ENCODE measurements at regions not wholly inside any gene's neighbourhood (a gene's known extent, or its start where the extent isn't known, plus 50 kb on each side); places are given as distances from the start of the nearest gene placed in this dataset.

DNA sequence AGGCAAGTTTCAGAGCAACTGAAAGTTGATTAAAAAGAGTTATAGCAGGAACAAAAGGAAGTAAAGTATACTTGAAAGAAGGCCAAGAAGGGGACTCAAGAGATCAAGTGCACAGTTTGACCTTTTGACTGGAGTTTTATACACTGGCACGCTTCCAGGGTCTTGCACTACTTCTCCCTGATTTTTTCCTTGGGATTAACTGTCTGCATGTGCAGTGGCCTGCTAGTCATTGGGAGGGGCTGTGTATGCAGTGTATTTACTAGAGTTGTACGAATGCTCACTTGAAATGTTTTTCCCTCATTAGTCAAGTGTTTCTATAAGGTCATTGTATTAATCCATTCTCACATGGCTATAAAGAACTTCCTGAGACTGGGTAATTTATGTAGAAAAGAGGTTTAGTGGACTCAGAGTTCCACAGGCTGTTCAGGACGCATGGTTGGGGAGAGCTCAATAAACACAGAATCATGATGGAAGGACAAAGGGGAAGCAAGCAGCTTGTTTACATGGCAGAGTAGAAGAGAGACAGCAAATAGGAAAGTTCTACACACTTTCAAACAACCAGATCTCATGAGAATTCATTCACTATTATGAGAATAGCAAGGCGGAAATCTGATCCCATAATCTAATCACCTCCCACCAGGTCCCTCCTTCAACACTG, 571.8 kb downstream of the ZPLD1 start:
- no peak for DNase-seq
- 64 to 72% methylated on average over 4 of the region's 4 CpGs for WGBS, 2 donors
- Histone ChIP-seq H3K27me3 (no peaks in the 10 kb centered on the region), H3K4me1 (no peaks in the 10 kb centered on the region), H3K27ac (no peak overlapping the region), H3K36me3 (no peaks in the 10 kb centered on the region), H3K4me3 (no peak overlapping the region), H3K9me3 (no peaks in the 10 kb centered on the region)
- TF ChIP-seq, protein P1, sequence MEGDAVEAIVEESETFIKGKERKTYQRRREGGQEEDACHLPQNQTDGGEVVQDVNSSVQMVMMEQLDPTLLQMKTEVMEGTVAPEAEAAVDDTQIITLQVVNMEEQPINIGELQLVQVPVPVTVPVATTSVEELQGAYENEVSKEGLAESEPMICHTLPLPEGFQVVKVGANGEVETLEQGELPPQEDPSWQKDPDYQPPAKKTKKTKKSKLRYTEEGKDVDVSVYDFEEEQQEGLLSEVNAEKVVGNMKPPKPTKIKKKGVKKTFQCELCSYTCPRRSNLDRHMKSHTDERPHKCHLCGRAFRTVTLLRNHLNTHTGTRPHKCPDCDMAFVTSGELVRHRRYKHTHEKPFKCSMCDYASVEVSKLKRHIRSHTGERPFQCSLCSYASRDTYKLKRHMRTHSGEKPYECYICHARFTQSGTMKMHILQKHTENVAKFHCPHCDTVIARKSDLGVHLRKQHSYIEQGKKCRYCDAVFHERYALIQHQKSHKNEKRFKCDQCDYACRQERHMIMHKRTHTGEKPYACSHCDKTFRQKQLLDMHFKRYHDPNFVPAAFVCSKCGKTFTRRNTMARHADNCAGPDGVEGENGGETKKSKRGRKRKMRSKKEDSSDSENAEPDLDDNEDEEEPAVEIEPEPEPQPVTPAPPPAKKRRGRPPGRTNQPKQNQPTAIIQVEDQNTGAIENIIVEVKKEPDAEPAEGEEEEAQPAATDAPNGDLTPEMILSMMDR (IDR thresholded peaks at IDR 0.05) = no peak
- no peak for TF ChIP-seq EP300 (IDR thresholded peaks at IDR 0.05)
- no peak for TF ChIP-seq POLR2AphosphoS5 (IDR thresholded peaks at IDR 0.05)
- no peak for TF ChIP-seq POLR2A (IDR thresholded peaks at IDR 0.05)
- intact Hi-C loops (cut with DNase I) = no loop called here

DNA sequence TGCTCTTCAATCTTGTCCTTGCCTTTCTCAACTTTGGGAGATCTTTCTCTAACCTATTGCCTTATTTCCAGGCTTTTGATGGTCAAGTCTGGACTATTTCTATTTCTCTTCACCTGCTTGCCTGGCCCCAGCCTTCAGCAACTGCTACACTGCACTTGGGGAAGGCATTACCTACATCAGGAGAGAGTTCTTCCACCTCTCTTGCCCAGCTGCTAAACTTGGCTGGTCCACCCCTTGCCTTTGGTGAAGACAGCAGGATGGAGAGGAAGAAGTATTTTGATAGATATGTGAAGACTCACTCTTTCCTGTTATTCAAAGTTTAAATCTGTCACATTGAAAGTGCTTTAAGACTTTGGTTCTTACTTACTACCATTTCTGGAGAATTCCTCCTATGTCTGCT, 574.8 kb downstream of the ZPLD1 start:
- H3K9me3 ChIP-seq = no peaks in the 10 kb centered on the region
- intact Hi-C loops (cut with DNase I) = no loop called here
- H3K36me3 ChIP-seq = no peaks in the 10 kb centered on the region
- H3K27ac ChIP-seq = no peak overlapping the region
- DNase-seq = no peak
- no peak for TF ChIP-seq POLR2A (IDR thresholded peaks at IDR 0.05)
- TF ChIP-seq EP300 (IDR thresholded peaks at IDR 0.05) = no peak
- no peak for TF ChIP-seq POLR2AphosphoS5 (IDR thresholded peaks at IDR 0.05)
- TF ChIP-seq, protein P1 (IDR thresholded peaks at IDR 0.05) = no peak
- no peak overlapping the region for H3K4me3 ChIP-seq
- H3K27me3 ChIP-seq = no peaks in the 10 kb centered on the region
- no peaks in the 10 kb centered on the region for H3K4me1 ChIP-seq

DNA sequence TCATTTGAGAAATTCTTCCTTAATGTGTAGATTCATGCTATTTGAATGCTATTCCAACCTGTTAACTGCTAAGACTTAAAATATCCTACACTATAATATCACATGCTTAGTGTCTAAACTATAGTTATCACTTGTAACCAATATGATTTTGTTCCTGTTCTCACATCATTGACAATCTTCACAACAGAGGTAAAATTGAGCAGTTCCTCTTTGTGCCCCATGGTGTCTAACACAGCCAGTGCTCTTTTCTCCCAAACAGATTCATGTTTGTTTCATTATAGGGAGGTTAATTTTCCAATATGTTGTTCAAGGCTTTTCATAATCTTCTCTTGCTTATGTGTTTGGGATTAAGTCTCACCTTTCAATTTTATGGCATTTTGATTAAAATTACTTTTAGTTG, 591.1 kb downstream of the ZPLD1 start:
- no peak for TF ChIP-seq POLR2A (IDR thresholded peaks at IDR 0.05)
- TF ChIP-seq EP300 (IDR thresholded peaks at IDR 0.05) = no peak
- no peak for TF ChIP-seq POLR2AphosphoS5 (IDR thresholded peaks at IDR 0.05)
- TF ChIP-seq, protein P1 (IDR thresholded peaks at IDR 0.05) = no peak
- Histone ChIP-seq H3K27me3 (no peaks in the 10 kb centered on the region), H3K4me1 (no peaks in the 10 kb centered on the region), H3K27ac (no peak overlapping the region), H3K36me3 (no peaks in the 10 kb centered on the region), H3K9me3 (peaks cover 0 to 1% (median 0%) of the 10 kb centered on the region in 4 donors), H3K4me3 (no peak overlapping the region)
- DNase-seq = no peak
- intact Hi-C loops (cut with DNase I) = no loop called here

DNA sequence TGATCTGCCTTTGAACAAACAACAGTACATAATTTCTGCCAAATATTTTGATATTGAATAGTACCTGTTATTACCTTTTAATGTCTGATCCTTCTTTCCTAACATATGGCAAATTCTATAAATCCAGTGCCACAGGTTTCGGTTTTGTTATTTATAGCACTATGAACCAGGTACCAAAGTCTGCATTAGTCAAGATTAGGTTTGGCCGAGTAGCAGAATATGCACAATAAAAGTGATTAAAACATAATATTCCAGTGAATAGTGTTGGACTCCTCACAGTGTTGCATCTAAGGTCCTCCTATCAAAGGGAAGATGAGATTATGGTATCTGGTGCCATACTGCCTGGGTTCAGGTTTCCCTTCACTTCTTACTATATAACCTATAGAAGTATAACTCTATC, 599.0 kb downstream of the ZPLD1 start:
- no peaks in the 10 kb centered on the region for H3K27me3 ChIP-seq
- intact Hi-C loops (cut with DNase I) = no loop called here
- DNase-seq = no peak

More for the DNA sequence above, 599.0 kb downstream of the ZPLD1 start:
- Histone ChIP-seq H3K27ac (no peak overlapping the region), H3K9me3 (no peaks in the 10 kb centered on the region), H3K4me1 (no peaks in the 10 kb centered on the region), H3K36me3 (no peaks in the 10 kb centered on the region), H3K4me3 (no peak overlapping the region)
- WGBS, 2 donors = 79 to 88% methylated on average over 2 of the region's 2 CpGs
- TF ChIP-seq EP300 (IDR thresholded peaks at IDR 0.05) (no peak), POLR2AphosphoS5 (IDR thresholded peaks at IDR 0.05) (no peak), POLR2A (IDR thresholded peaks at IDR 0.05) (no peak)
- TF ChIP-seq, protein P1 (IDR thresholded peaks at IDR 0.05) = no peak

Measured in sigmoid colon (tissue), 6 donors.